ENCODE measurements at regions not wholly inside any gene's neighbourhood (a gene's known extent, or its start where the extent isn't known, plus 50 kb on each side); places are given as distances from the start of the nearest gene placed in this dataset.

DNA sequence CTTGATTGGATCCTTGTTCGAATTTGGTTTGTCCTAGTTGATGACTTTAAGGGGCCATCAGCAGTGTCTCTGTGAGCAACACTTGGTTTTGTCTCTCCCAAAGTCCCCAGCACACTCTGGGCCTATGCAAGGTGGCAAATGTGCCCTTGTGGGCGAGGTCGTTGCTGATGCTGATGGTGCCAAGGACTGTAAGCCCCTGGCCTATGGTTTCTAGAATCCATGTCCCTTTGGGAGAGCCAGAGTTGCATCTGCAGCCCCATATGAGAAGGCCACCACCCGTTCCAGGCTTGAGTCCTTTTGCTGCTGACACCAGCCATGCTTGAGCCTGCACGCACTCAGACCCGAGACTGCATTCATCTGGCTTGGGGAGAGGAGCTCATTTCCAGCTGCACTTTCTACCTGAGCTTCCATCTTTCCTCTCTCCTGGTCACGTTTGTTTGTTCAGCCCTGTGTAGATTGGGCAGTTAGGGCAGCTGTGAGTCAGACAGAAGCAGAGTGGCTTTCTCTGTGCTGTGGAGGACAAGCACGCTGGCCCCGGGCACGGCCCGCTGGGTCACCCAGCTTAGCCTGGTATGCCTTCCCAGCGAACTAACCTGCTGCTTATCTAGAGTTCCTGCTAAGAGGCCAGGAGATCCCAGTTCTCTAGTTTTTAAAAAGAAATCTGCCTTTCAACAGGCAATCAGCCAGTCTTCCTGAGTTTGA lies 52.1 kb upstream of the CSF3R start:
- H3K36me3 ChIP-seq = no peaks in the 10 kb centered on the region
- no peak overlapping the region for H3K4me3 ChIP-seq
- 0 out of 2 replicates have a peak, but pooled peaks cover 2% of the 10 kb centered on the region for H3K9me3 ChIP-seq (replicated peaks)
- H3K27ac ChIP-seq = no peak overlapping the region
- H3K4me1 ChIP-seq (replicated peaks) = no peaks in the 10 kb centered on the region
- peaks cover 26% of the 10 kb centered on the region for H3K27me3 ChIP-seq (replicated peaks)
- no peak for DNase-seq (ENCODE audit: low read depth in 1 of 2, low spot score in 2 of 2)

DNA sequence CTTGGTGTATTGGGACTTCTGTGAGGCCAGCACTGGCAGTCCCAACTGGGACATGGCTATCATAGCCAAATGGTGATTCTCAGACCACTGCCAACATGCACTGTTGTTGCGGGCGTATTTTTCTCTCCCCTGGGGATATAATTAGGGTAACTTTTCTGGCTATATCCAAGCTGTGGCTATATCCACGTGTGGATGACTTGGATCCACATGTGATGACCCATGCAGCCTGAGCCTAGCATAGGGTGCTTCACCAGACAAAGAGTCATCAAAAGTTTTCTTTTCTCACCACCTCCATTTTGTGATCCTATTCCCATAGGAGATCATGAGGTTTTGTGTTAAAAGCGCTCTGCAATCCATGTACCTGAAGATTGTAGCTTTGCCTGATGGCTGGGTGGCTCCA lies 51.2 kb upstream of the CSF3R start:
- Histone ChIP-seq H3K27me3 (replicated peaks) (peaks cover 25% of the 10 kb centered on the region), H3K4me3 (no peak overlapping the region), H3K36me3 (no peaks in the 10 kb centered on the region), H3K9me3 (replicated peaks) (0 out of 2 replicates have a peak, but pooled peaks cover 2% of the 10 kb centered on the region), H3K4me1 (replicated peaks) (no peaks in the 10 kb centered on the region), H3K27ac (no peak overlapping the region)
- no peak for DNase-seq (ENCODE audit: low read depth in 1 of 2, low spot score in 2 of 2)

DNA sequence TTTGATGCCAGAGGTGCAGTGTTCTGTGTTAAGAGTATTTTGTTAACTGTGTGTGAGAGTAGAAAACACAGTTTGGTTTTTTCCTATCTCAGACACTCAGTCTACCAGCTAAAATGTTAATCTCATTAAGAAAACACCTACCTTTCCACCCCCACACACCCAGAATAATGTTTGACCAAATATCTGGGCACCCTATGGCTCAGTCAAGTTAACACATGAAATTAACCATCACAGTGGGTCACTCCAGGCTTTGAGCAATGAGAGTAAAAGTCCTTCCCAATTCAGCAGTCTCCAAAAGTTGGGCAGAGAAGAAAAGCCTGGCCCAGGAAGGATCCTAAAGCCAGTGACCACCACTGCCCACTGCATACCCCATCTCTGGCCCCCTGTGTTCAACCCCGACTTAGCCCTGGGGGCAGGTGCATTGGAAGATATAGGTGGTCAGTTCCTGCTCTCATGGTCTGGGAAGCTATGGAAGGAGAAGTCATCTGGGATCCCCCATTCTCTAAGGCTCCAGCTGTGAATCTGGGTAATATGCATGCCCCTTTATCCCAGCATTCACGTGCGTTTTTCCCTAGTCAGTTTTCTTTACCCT lies 50.2 kb upstream of the CSF3R start:
- Histone ChIP-seq H3K27ac (no peak overlapping the region), H3K4me1 (replicated peaks) (no peaks in the 10 kb centered on the region), H3K9me3 (replicated peaks) (0 out of 2 replicates have a peak, but pooled peaks cover 2% of the 10 kb centered on the region), H3K27me3 (replicated peaks) (peaks cover 17% of the 10 kb centered on the region; the same call in 1 of the 2 replicates), H3K36me3 (no peaks in the 10 kb centered on the region), H3K4me3 (no peak overlapping the region)
- no peak for DNase-seq (ENCODE audit: low read depth in 1 of 2, low spot score in 2 of 2)
